NOMO-1 treated with dmso at 0.1 percent for 144 hours (cell line): ENCODE measurements at regions not wholly inside any gene's neighbourhood (a gene's known extent, or its start where the extent isn't known, plus 50 kb on each side); places are given as distances from the start of the nearest gene placed in this dataset.

ENCODE experiments used
- DNase-seq: peaks from one replicate; lab custom pipeline; 2025; ENCODE audit not compliant: unreplicated experiment; lab: John Stamatoyannopoulos, UW

GRCh38 chr13:21998279-21998990 lies 327.6 kb downstream of the FGF9 start:
- DNase-seq, result no peak

- DNase-seq, result no peak
Measured at GRCh38 chr13:21999666-22000065, 328.8 kb downstream of the FGF9 start.

- DNase-seq, result no peak
Measured at GRCh38 chr13:22000191-22000590, 329.3 kb downstream of the FGF9 start.

GRCh38 chr13:22001336-22001735 lies 330.5 kb downstream of the FGF9 start:
- DNase-seq, result no peak

- no peak for DNase-seq
Measured at GRCh38 chr13:22002893-22003292, 332.0 kb downstream of the FGF9 start.

- DNase-seq, result peak; percentile 69
Measured at GRCh38 chr13:22009500-22009899, 338.6 kb downstream of the FGF9 start.

- no peak for DNase-seq
Measured at GRCh38 chr13:22009937-22010336, 339.1 kb downstream of the FGF9 start.

GRCh38 chr13:22012686-22013085 lies 341.8 kb downstream of the FGF9 start:
- no peak for DNase-seq

GRCh38 chr13:22014469-22014868 lies 343.6 kb downstream of the FGF9 start:
- no peak for DNase-seq

- DNase-seq, result peak; percentile 62
Measured at GRCh38 chr13:22017226-22017625, 346.4 kb downstream of the FGF9 start.

- DNase-seq, result no peak
Measured at GRCh38 chr13:22018076-22018835, 347.4 kb downstream of the FGF9 start.

GRCh38 chr13:22018836-22019210 lies 347.9 kb downstream of the FGF9 start:
- DNase-seq, result no peak

GRCh38 chr13:22024381-22024994 lies 353.6 kb downstream of the FGF9 start:
- DNase-seq, result no peak

GRCh38 chr13:22027566-22027965 lies 356.7 kb downstream of the FGF9 start:
- no peak for DNase-seq

- no peak for DNase-seq
Measured at GRCh38 chr13:22028831-22029230, 358.0 kb downstream of the FGF9 start.

- DNase-seq, result no peak
Measured at GRCh38 chr13:22030321-22030720, 359.4 kb downstream of the FGF9 start.

GRCh38 chr13:22031702-22032286 lies 360.9 kb downstream of the FGF9 start:
- DNase-seq, result no peak

GRCh38 chr13:22032905-22033304 lies 362.0 kb downstream of the FGF9 start:
- DNase-seq, result no peak

- DNase-seq, result no peak
Measured at GRCh38 chr13:22039961-22040360, 369.1 kb downstream of the FGF9 start.

GRCh38 chr13:22040810-22041364 lies 370.0 kb downstream of the FGF9 start:
- DNase-seq, result no peak

GRCh38 chr13:22041741-22042140 lies 370.9 kb downstream of the FGF9 start:
- no peak for DNase-seq
